ENCODE measurements at regions not wholly inside any gene's neighbourhood (a gene's known extent, or its start where the extent isn't known, plus 50 kb on each side); places are given as distances from the start of the nearest gene placed in this dataset.

GRCh38 chr7:121561717-121562116, 165.6 kb upstream of the FAM3C start:
- H3K4ac ChIP-seq (ENCODE audit: low read depth, low read length), result no peak overlapping the region
- DNase-seq, result no peak
- no peak overlapping the region for H3K18ac ChIP-seq (ENCODE audit: low read depth, low read length)
- no peak overlapping the region for H2BK20ac ChIP-seq (ENCODE audit: low read depth, low read length)
- H4K91ac ChIP-seq (ENCODE audit: insufficient read depth, low read depth, low read length), result no peak overlapping the region
- H4K20me1 ChIP-seq (ENCODE audit: insufficient read depth, low read length), result no peaks in the 10 kb centered on the region
- H3K9ac ChIP-seq (ENCODE audit: low read depth, low read length), result no peak overlapping the region
- TF ChIP-seq RCOR1 (IDR thresholded peaks at IDR 0.05; ENCODE audit: insufficient replicate concordance, low read length), result no peak
- no peak for TF ChIP-seq MXI1 (IDR thresholded peaks at IDR 0.05; ENCODE audit: borderline replicate concordance, low read depth, low read length)
- TF ChIP-seq RFX5 (IDR thresholded peaks at IDR 0.05; ENCODE audit: low read depth, low read length), result no peak
- TF ChIP-seq RAD21 (IDR thresholded peaks at IDR 0.05; ENCODE audit: low read length), result no peak
- no peak for TF ChIP-seq SMC3 (IDR thresholded peaks at IDR 0.05; ENCODE audit: low read depth, low read length)
- TF ChIP-seq POLR2A (IDR thresholded peaks at IDR 0.05; ENCODE audit: low read depth, low read length), result no peak
- no peak for TF ChIP-seq CEBPB (IDR thresholded peaks at IDR 0.05; ENCODE audit: low read depth, low read length)
- TF ChIP-seq CHD1 (IDR thresholded peaks at IDR 0.05; ENCODE audit: low read depth, low read length), result no peak
- TF ChIP-seq BHLHE40 (IDR thresholded peaks at IDR 0.05; ENCODE audit: low read depth, low read length), result no peak
- no peak overlapping the region for H3K27ac ChIP-seq (ENCODE audit: insufficient read depth, low read length)
- H3K4me3 ChIP-seq (ENCODE audit: insufficient read depth, low read depth, low read length), result no peak overlapping the region
- no peak overlapping the region for H3K56ac ChIP-seq (ENCODE audit: extremely low read depth, insufficient read depth, low read length)
- no peak overlapping the region for H3K4me2 ChIP-seq (ENCODE audit: low read depth, low read length)
- H2BK15ac ChIP-seq (ENCODE audit: low read depth, low read length), result no peak overlapping the region
- ChIA-PET POLR2A (ENCODE audit: unreplicated experiment) (no interaction called here), CTCF (no interaction called here)
- H3K9me1 ChIP-seq (ENCODE audit: insufficient read depth, low read length), result no peaks in the 10 kb centered on the region
- in situ Hi-C loops (cut with MboI; ENCODE audit: low sequenced_read_pairs), result no loop called here
- no peak for ATAC-seq (ENCODE audit: low read depth)
- H3K14ac ChIP-seq (replicated peaks; ENCODE audit: low read depth, low read length), result no peak overlapping the region
- H3K79me1 ChIP-seq (ENCODE audit: low read depth in 1 of 2, low read length in 2 of 2), result no peaks in the 10 kb centered on the region
- dilution Hi-C loops (cut with HindIII; ENCODE audit: low sequenced_read_pairs, unreplicated experiment), result loop anchor here (25.0 kb wide), 1 partner anchor 199 kb away; no protein-coding TSS in a partner anchor
- WGBS, 2 experiments (ENCODE audit: extremely low coverage in 2 of 2, insufficient read length in 1 of 2), result no CpG with 5 or more reads among the region's 1 CpG
- intact Hi-C loops (cut with micrococcal nuclease), result no loop called here
- H3K4me1 ChIP-seq (ENCODE audit: control insufficient read depth, insufficient read depth, low read length), result no peaks in the 10 kb centered on the region
- no peak overlapping the region for H2BK120ac ChIP-seq (ENCODE audit: low read depth, low read length)
- H3K36me3 ChIP-seq (ENCODE audit: control insufficient read depth, insufficient read depth, low read length), result no peaks in the 10 kb centered on the region
- H3K23ac ChIP-seq (ENCODE audit: low read depth, low read length), result no peak overlapping the region
- no peaks in the 10 kb centered on the region for H3K9me3 ChIP-seq (ENCODE audit: control insufficient read depth, insufficient read depth, low read length)
- H2AFZ ChIP-seq (replicated peaks; ENCODE audit: low read length, poor library complexity), result no peak overlapping the region
- H2AK9ac ChIP-seq (replicated peaks; ENCODE audit: low read depth, low read length, poor library complexity), result no peak overlapping the region
- BruUV-seq (replicated peaks), result no TSS peak
- H2AK5ac ChIP-seq (ENCODE audit: low read depth, low read length), result no peak overlapping the region
- H4K5ac ChIP-seq (ENCODE audit: low read depth, low read length), result no peak overlapping the region; the same call in 1 of the 2 replicates
- no peaks in the 10 kb centered on the region for H3K27me3 ChIP-seq (ENCODE audit: control insufficient read depth, insufficient read depth, low read length)
- H4K8ac ChIP-seq (ENCODE audit: low read depth in 2 of 2, low read length in 2 of 2), result no peak overlapping the region
- no peak overlapping the region for H2BK5ac ChIP-seq (ENCODE audit: low read depth, low read length, poor library complexity, severe bottlenecking)

Data from IMR-90 (cell line).